GM12864 (cell line): ENCODE measurements at regions not wholly inside any gene's neighbourhood (a gene's known extent, or its start where the extent isn't known, plus 50 kb on each side); places are given as distances from the start of the nearest gene placed in this dataset.

ENCODE experiments used
- DNase-seq: peaks from one replicate; pipeline ENCODE4 v3.0.0-alpha.2; 2011; ENCODE audit warnings: low read depth
- H3K4me3 ChIP-seq: 2 replicates; pipeline ENCODE4 v1.5.1; 2011; ENCODE audit warnings: mild to moderate bottlenecking, low read depth, low read length, control low read depth
- TF ChIP-seq, protein P1 (sequence below): IDR thresholded peaks from 2 replicates; pipeline ENCODE4 v1.5.1; 2011; ENCODE audit warnings: low read depth, mild to moderate bottlenecking, moderate library complexity, low read length, control low read depth, inconsistent platforms; ENCODE audit errors: missing control alignments

DNA sequence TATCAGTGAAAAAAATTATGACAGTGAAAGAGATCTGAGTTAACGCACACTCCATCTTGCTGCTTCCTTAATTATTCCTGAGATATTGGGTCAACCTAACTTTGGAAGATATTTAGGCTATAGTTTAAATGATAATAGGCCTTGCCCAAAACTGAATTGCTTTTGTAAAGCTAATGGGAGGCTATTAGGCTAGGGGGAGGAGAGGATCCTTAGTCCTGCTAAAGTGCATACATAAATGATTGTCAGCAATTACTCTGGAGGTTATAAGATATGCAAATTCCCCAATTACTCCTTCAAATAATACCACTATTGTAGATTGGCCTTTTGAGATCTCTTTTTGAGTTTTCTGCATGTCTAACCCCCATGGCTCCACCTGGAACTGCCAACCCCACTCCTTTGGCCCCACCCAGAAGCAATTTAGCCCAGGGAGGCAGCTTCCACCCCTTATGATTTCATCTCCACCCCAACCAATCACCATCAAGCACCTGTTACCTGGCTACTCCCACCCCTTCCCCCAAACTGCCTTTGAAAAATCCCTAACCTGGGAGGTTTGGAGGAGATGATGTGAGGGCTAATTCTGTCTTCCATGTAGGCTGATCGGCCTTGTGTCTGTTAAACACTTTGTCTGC, 509.3 kb upstream of the TGFBR2 start:
- no peak overlapping the region for H3K4me3 ChIP-seq
- TF ChIP-seq, protein P1, sequence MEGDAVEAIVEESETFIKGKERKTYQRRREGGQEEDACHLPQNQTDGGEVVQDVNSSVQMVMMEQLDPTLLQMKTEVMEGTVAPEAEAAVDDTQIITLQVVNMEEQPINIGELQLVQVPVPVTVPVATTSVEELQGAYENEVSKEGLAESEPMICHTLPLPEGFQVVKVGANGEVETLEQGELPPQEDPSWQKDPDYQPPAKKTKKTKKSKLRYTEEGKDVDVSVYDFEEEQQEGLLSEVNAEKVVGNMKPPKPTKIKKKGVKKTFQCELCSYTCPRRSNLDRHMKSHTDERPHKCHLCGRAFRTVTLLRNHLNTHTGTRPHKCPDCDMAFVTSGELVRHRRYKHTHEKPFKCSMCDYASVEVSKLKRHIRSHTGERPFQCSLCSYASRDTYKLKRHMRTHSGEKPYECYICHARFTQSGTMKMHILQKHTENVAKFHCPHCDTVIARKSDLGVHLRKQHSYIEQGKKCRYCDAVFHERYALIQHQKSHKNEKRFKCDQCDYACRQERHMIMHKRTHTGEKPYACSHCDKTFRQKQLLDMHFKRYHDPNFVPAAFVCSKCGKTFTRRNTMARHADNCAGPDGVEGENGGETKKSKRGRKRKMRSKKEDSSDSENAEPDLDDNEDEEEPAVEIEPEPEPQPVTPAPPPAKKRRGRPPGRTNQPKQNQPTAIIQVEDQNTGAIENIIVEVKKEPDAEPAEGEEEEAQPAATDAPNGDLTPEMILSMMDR, result no peak
- no peak for DNase-seq

DNA sequence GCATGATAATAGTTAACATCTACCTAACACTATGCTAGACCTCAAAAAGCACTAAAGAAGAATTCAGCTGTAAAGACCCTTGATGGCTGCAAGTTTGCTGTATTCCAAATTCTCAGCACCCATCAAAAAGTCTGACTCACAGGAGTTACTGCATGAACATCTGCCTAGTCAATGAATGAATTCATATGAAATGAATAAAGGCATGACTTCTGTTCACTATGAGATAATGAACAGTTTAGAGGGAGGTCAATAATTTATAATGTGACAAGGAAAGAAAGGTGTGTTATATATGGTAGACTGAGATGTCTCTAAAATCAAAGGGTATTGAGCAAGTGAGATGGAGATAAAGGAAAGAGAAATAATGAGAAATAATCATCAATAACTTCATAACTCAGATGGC, 508.2 kb upstream of the TGFBR2 start:
- no peak overlapping the region for H3K4me3 ChIP-seq
- DNase-seq, result no peak
- TF ChIP-seq, protein P1, result no peak

DNA sequence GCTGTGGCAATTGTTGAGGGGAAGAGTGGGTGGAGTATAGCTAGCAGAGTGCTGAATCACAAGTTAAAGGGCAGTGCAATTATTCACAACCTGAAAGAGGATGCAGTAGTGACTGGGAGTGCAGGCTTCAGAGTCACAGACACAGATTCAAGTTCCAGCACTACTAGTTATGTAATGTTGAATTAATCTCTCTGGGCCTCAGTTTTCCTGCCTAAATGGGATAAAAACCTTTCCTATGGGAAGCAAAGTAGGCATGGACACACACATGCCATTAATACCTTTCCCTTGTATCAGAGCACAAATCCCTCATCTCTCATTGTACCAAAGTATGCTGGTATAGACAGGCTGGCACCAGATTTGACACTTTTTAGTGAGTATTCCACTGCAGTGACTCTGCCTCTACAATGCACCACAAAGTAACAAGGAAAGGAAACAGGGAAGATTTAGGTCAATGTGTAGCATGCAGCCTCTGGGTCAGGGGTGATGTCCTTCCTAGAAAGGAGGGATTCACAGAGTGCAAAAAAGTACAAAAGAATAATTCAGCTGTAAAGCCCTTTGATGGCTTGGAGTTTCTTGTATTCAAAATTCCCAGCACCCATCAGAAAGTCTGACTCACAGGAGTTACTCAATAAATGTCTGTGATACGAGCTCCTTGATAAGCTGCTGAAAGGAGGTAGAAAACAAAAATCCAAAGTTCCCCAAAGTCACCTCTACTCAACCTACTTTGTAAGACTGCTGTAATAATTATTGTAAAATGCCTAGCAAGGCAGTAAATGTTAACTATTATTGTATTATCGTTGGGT, 507.5 kb upstream of the TGFBR2 start:
- no peak for DNase-seq
- H3K4me3 ChIP-seq, result no peak overlapping the region

DNA sequence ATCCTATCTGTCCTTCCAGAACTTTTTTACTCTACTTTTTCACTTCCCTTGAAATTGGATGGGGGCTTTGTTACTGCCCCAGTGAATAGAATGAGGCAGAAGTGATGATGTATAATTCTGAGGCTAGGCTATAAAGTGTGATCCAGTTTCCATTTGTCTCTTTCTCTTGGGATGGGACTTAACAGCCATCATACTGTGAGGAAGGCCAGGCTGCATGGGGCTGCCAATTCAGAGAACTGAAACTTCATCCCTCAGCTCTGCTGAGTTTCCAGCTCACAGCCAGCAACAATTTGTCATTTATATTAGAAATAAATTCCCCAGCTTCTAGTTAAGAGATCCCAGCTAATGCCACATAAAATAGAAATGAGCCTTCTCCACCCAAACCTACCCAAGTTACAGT, 504.0 kb upstream of the TGFBR2 start:
- TF ChIP-seq, protein P1, result no peak
- DNase-seq, result no peak
- no peak overlapping the region for H3K4me3 ChIP-seq

More for the DNA sequence above, 507.5 kb upstream of the TGFBR2 start:
- TF ChIP-seq, protein P1, result no peak

DNA sequence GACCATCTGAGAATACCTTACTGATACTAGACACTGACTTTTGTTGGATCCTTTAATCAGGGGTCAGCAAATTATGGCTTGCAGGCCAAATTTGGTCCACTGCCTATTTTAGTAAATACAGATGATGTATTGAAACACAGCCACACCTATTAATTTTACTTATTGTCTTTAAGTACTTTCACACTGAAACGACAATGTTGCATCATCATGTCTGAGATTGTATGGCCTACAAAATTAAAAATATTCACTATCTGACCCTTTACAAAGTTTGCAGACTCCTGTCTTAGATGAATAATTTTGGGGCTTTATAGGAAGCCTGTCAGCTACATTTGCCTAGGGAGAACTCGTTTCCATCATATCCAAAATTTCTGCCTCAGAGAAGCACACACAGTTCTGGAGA, 503.2 kb upstream of the TGFBR2 start:
- no peak overlapping the region for H3K4me3 ChIP-seq
- no peak for DNase-seq
- TF ChIP-seq, protein P1, result no peak

DNA sequence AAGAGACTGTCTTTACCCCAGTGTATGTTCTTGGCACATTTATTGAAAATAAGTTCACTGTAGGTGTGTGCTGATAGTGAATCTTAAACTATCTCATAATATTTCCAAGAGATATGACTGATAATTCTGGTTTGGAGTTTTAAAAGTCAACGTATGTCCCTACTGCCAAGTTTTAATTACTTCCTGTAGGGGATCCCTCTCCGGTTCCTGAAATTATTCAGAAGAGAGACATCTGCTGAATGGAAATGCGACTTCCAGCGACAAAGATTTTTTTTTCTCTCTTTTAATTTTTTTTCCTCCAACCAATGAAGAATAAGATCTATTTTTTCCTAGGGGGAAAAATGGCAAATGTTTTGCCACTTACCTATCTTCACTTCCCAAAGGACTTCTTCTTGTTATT, 498.9 kb upstream of the TGFBR2 start:
- TF ChIP-seq, protein P1, result no peak
- DNase-seq, result no peak
- H3K4me3 ChIP-seq, result no peak overlapping the region
